IPS-15b (cell line): ENCODE measurements at regions not wholly inside any gene's neighbourhood (a gene's known extent, or its start where the extent isn't known, plus 50 kb on each side); places are given as distances from the start of the nearest gene placed in this dataset.

ENCODE experiments used
- H3K27me3 ChIP-seq: one replicate; pipeline ENCODE4 v1.6.1; 2013; ENCODE audit warnings: low read length; ENCODE audit not compliant: control insufficient read depth, insufficient read depth
- H3K36me3 ChIP-seq: one replicate; pipeline ENCODE4 v1.6.1; 2013; ENCODE audit warnings: low read length; ENCODE audit not compliant: control insufficient read depth, insufficient read depth
- H3K4me1 ChIP-seq: one replicate; pipeline ENCODE4 v1.6.1; 2013; ENCODE audit warnings: mild to moderate bottlenecking, low read length; ENCODE audit not compliant: control insufficient read depth, insufficient read depth
- H3K4me3 ChIP-seq: one replicate; pipeline ENCODE4 v1.5.1; 2013; ENCODE audit warnings: low read depth, low read length
- H3K9ac ChIP-seq: one replicate; pipeline ENCODE4 v1.6.1; 2013; ENCODE audit warnings: low read depth, mild to moderate bottlenecking, low read length
- H3K9me3 ChIP-seq: one replicate; pipeline ENCODE4 v1.6.1; 2013; ENCODE audit warnings: mild to moderate bottlenecking, low read length; ENCODE audit not compliant: control insufficient read depth, insufficient read depth

DNA sequence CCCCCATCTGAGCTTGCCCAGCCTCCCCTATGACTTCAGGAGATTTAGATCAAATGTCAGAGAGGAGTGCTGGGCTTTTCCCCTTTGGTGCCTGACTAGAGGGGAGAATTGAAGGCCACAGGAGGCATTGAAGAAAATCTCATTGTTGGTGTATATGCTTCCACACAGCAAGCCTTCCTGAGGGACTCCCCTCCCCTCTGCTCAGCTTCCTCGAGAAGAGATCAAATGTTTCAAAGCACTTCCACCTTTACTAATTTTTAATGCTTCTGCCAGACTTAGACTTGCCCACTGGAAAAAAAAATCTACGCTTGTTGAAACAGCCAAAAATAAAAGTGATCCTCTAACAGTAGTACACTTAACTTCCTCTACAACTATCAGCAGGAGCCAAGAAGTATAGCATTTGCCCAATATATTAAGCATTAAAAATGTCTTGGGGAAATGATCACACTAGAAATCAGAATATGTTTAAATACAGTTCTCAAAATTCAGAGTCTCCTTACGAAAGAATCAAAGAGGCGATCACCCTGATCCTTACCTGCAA, 79.3 kb downstream of the FZD1 start:
- H3K27me3 ChIP-seq, result peaks cover 25% of the 10 kb centered on the region
- H3K4me3 ChIP-seq, result no peak overlapping the region
- no peaks in the 10 kb centered on the region for H3K9me3 ChIP-seq
- no peaks in the 10 kb centered on the region for H3K4me1 ChIP-seq
- H3K36me3 ChIP-seq, result no peaks in the 10 kb centered on the region
- no peak overlapping the region for H3K9ac ChIP-seq

DNA sequence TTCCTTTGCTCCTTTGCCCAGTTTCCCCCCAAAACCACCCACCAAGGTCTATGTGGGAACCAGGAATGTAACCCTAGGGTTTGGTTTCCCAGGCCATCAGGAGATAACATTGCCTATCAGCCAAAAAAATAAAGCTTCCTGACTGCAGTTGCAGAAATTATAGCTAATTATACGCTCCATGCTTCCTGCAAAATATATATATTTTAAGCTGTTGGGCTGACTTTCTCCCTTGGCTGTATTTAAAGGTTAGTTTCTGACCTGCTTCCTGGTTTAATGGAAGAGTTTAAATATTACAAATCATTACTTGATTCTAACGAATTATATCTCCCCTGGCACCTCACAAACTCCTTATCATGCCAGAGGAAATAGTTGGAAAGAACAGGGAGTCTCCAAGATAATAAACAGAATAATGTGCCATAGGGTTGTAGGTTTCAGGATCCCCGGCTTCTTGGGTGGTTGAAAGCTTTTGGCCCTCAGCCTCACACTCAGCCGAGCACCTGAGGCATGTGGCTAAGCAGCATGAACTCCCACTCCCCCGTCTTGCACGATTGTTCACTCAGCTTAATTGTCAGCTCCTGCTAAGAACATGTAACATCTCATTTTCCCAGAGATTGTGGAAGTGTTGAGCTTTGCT, 79.9 kb downstream of the FZD1 start:
- Histone ChIP-seq H3K36me3 (no peaks in the 10 kb centered on the region), H3K9me3 (no peaks in the 10 kb centered on the region), H3K9ac (no peak overlapping the region), H3K4me1 (no peaks in the 10 kb centered on the region), H3K4me3 (no peak overlapping the region), H3K27me3 (peaks cover 31% of the 10 kb centered on the region)

DNA sequence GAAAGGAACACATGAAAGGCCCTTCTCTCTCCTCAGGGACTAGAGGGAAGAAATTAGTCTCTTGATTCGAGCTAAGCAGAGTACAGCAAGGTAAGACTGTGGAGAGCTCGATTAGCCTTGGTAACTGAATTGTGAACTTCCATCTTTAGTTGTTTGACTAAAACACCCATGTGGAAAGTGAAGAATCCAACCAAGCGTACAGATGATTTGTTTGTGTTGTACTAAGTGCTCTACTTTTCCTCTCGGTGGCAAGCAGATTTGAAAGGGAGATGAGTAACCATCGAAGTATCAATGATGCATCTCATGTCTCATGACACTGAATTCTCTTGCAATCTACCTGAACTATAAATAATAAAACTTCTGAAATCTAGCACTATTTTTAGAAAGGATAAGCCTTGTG, 80.7 kb downstream of the FZD1 start:
- Histone ChIP-seq H3K9me3 (no peaks in the 10 kb centered on the region), H3K4me3 (no peak overlapping the region), H3K27me3 (peaks cover 39% of the 10 kb centered on the region), H3K9ac (no peak overlapping the region), H3K4me1 (no peaks in the 10 kb centered on the region), H3K36me3 (no peaks in the 10 kb centered on the region)

DNA sequence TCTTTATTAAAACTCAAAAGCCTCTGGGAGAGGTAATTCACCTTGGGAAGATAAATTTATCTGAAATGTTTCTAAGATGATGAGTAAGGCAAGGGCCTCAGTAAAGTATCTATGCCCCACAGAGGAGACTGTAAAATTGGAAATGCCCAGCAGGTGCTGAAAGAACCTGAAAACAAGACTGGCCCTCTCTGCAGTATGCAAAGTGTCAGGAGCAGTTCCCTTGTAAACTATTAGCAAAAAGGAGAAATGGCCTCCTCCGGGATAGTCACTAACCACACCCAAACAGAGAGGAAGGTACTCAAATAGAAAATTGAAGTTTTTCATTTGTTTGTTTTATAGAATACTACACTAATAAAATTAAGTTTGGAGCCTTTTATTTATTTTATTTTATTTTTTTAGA, 81.2 kb downstream of the FZD1 start:
- Histone ChIP-seq H3K4me3 (no peak overlapping the region), H3K9me3 (no peaks in the 10 kb centered on the region), H3K27me3 (peaks cover 44% of the 10 kb centered on the region), H3K4me1 (no peaks in the 10 kb centered on the region), H3K9ac (no peak overlapping the region), H3K36me3 (no peaks in the 10 kb centered on the region)

DNA sequence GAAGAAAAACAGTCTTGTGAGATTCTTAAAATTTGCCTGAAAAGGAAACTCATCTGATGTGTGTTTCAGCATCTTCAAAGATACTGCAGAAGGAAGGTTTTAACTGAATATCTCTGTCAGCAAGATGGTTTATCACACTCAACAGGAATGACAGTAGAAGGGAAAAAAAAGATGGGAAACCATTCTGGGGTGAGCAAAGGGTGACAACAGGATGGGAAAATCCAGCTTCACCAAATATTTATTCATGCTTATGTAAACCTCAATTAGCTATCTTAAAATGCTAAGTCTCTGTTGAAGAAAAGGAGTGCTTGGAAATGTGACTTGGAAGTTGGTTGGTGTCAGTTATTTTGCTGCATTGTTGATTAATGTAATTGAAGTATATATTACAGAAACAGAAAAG, 82.2 kb downstream of the FZD1 start:
- Histone ChIP-seq H3K27me3 (peaks cover 54% of the 10 kb centered on the region), H3K4me1 (no peaks in the 10 kb centered on the region), H3K9ac (no peak overlapping the region), H3K9me3 (no peaks in the 10 kb centered on the region), H3K4me3 (no peak overlapping the region), H3K36me3 (no peaks in the 10 kb centered on the region)

DNA sequence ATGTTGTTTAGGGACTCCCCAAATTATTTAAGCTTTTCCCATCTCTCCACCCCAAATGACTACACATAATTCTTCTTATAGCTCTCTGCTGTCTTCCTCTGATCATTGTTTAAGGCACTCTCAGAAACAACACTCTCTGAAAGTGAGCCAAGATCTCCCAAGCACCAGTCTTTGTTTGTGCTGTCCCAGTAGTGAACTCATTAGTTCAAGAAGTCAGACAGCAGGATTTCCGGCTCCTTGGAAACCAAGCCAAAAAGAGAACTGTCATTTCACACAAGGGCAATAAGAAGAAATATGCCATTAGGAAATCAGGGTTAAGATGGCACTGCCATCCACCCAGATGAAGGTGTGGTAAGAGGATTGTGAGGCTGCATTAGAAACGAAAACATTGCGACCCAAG, 83.1 kb downstream of the FZD1 start:
- no peaks in the 10 kb centered on the region for H3K9me3 ChIP-seq
- H3K4me3 ChIP-seq, result no peak overlapping the region
- H3K36me3 ChIP-seq, result no peaks in the 10 kb centered on the region
- H3K4me1 ChIP-seq, result no peaks in the 10 kb centered on the region
- peaks cover 63% of the 10 kb centered on the region for H3K27me3 ChIP-seq
- no peak overlapping the region for H3K9ac ChIP-seq

DNA sequence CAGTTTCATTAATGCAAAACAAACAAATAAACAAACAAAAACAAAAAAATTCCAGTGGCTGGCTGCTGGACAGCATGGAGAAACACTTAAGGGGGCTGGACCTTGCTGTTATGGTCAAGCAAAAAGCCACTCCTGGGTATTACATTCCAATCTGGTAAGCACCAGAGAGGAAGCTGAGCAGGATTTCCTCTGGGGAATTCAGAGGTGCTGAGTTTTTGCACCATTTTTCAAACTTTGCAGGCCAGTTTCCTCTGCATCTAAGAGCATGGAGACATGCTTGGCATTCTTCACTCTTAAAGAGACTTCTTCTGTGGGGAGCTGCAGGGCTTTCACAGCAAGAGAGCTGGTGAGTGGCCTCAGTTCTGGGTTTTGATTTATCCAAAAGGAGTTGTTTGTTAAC, 84.5 kb downstream of the FZD1 start:
- H3K4me1 ChIP-seq, result peaks cover 4% of the 10 kb centered on the region
- no peak overlapping the region for H3K9ac ChIP-seq
- H3K4me3 ChIP-seq, result no peak overlapping the region
- no peaks in the 10 kb centered on the region for H3K36me3 ChIP-seq
- peaks cover 68% of the 10 kb centered on the region for H3K27me3 ChIP-seq
- no peaks in the 10 kb centered on the region for H3K9me3 ChIP-seq

DNA sequence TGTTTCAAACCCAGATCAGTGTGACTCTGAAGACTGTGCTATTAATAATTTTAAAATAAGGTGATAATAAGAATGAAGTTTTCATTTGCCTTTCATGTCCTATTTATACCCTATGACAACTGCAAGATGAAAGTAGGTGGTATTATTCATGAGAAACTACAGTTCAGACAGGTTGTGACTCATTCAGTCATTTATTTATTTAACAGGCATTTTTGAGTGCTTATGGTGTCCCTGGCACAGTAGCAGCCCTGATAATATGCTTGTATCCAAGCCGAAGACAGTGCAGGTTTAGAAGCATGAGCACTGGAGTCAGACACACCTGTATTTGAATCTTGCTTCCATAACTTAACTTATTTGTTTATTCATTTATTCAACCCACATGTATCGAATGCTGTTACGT, 87.1 kb downstream of the FZD1 start:
- H3K36me3 ChIP-seq, result no peaks in the 10 kb centered on the region
- H3K9me3 ChIP-seq, result no peaks in the 10 kb centered on the region
- H3K4me1 ChIP-seq, result peaks cover 12% of the 10 kb centered on the region
- no peak overlapping the region for H3K4me3 ChIP-seq
- H3K27me3 ChIP-seq, result peaks cover 88% of the 10 kb centered on the region
- no peak overlapping the region for H3K9ac ChIP-seq

DNA sequence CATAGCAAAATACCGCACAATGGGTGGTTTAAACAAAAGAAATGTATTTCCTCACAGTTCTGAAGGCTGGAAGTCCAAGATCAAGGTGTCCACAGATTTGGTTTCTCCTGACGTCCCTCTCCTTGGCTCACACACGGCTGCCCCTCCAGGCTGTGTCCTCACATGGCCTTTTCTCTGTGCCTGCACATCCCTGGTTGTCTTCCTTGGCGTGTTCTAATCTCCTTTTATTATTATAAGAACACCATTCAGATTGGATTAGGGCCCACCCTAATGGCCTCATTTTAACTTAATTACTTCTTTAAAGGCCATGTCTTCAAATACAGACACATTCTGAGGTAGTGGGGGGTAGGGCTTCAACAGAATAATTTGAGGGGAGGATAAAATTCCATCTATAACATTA, 87.9 kb downstream of the FZD1 start:
- Histone ChIP-seq H3K36me3 (no peaks in the 10 kb centered on the region), H3K9ac (no peak overlapping the region), H3K4me3 (no peak overlapping the region), H3K9me3 (no peaks in the 10 kb centered on the region), H3K27me3 (peaks cover 93% of the 10 kb centered on the region), H3K4me1 (peaks cover 13% of the 10 kb centered on the region)

DNA sequence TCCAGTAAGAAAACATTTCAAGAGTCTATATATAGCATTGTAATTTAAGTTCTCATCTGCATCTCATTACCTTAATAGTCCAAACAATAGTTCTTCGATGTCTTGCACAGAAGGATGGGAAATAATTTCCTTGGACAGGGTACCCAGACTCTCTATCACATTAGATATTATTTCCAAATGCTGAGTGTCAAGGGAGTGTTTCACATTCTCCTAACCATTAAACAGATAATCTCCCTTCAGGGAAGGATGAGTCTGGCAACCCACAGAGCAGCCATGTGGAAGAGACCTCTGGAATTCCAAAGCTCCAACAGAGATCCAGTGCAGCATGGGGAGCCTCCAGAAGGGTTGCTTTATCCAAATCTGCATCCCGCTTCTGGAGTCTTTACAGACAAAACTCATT, 89.6 kb downstream of the FZD1 start:
- peaks cover 13% of the 10 kb centered on the region for H3K4me1 ChIP-seq
- no peak overlapping the region for H3K4me3 ChIP-seq
- no peak overlapping the region for H3K9ac ChIP-seq
- H3K27me3 ChIP-seq, result peaks cover 94% of the 10 kb centered on the region
- H3K36me3 ChIP-seq, result no peaks in the 10 kb centered on the region
- no peaks in the 10 kb centered on the region for H3K9me3 ChIP-seq

DNA sequence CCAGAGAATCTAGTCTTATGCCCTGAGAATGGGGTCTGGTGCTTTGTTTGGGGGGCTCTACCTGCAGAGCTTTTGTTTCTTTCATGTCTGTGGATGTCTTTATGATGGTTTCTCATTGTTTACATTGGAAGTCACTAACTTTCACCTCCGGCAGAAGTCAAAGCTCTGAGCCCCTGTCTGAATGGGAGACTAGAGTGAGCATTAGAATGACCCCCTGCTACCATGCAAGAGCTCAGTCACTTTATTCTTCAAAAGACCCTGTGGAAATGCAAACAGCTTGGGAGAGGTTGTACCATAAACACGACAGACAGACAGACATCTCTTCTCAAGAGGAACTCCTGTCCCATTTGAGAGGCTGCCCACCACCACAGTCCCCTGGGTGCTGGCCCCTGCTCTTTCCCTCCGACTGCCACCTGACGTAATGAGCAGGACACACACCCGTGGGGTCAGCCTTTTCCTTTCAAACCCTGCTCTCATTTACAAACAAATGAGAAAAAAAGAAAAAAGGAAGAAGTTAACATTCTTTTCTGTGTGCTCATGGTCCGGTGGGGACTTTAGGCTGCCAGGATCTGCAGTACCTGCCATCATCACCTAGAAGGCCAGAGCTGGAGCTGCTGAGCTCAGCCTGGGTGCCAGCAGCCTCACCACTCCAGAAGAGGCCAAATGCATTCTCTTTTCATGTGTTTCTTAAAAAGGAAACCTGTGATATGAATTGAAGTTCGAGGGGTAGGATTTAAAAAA, 91.6 kb downstream of the FZD1 start:
- no peaks in the 10 kb centered on the region for H3K9me3 ChIP-seq
- H3K27me3 ChIP-seq, result peaks cover 94% of the 10 kb centered on the region
- H3K4me3 ChIP-seq, result no peak overlapping the region
- no peak overlapping the region for H3K9ac ChIP-seq
- peaks cover 13% of the 10 kb centered on the region for H3K4me1 ChIP-seq
- no peaks in the 10 kb centered on the region for H3K36me3 ChIP-seq

DNA sequence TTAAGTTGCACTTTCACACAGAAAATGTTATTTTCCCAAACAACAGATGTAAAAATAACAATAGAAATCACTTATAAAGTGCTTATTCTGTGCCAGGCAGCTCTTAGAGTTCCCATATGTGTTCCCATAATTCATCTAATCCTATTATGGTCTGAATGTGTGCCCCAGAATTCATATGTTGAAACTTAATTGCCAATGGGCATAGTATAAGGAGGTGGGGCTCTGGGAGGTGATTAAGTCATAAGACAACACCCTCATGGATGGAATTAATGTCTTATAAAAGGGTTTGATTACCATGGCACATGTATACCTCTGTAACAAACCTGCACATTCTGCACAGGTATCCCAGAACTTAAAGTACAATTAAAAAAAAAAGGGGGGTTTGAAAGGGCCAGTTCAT, 92.7 kb downstream of the FZD1 start:
- H3K27me3 ChIP-seq, result peaks cover 93% of the 10 kb centered on the region
- no peaks in the 10 kb centered on the region for H3K9me3 ChIP-seq
- no peak overlapping the region for H3K9ac ChIP-seq

More for the DNA sequence above, 92.7 kb downstream of the FZD1 start:
- H3K4me3 ChIP-seq, result no peak overlapping the region
- H3K4me1 ChIP-seq, result peaks cover 13% of the 10 kb centered on the region
- no peaks in the 10 kb centered on the region for H3K36me3 ChIP-seq
